SK-N-SH treated with all-trans-retinoic acid at 6 μM for 48 hours (cell line): ENCODE measurements at regions not wholly inside any gene's neighbourhood (a gene's known extent, or its start where the extent isn't known, plus 50 kb on each side); places are given as distances from the start of the nearest gene placed in this dataset.
"Not testable (repeated sequence)": the region's sequence is repeated elsewhere in the genome, so short reads cannot be mapped to it uniquely, and the experiment has no call there.

ENCODE experiments used
- ATAC-seq: fragments of 200-7000 bp; cut with Tn5 transposase; 3 replicates; pipeline ENCODE4 v1.9.1; 2020; ENCODE audit warnings: mild to moderate bottlenecking, moderate library complexity
- ARNTL ChIP-seq: fragments of 450-650 bp; formaldehyde crosslinking; IDR thresholded peaks from 2 replicates; pipeline ENCODE4 v1.5.0; 2020; ENCODE audit warnings: low read depth, mild to moderate bottlenecking, moderate library complexity, borderline replicate concordance
- BACH2 ChIP-seq: fragments of 250-450 bp; sonication (Bioruptor Pico); IDR thresholded peaks from 2 replicates; pipeline ENCODE4 v1.9.0; 2021; ENCODE audit warnings: mild to moderate bottlenecking, borderline replicate concordance
- CSDC2 ChIP-seq: fragments of 250-450 bp; sonication (Bioruptor Pico); IDR thresholded peaks from 2 replicates; pipeline ENCODE4 v1.5.0; 2020; ENCODE audit warnings: mild to moderate bottlenecking, moderate library complexity
- ESRRG ChIP-seq: fragments of 250-450 bp; sonication (Bioruptor Pico); IDR thresholded peaks from 2 replicates; pipeline ENCODE4 v1.6.1; 2021; ENCODE audit warnings: mild to moderate bottlenecking
- GLIS3 ChIP-seq: fragments of 250-450 bp; sonication (Bioruptor Pico); IDR thresholded peaks from 2 replicates; pipeline ENCODE4 v1.5.0; 2020; ENCODE audit warnings: mild to moderate bottlenecking, moderate library complexity
- OSR1 ChIP-seq: fragments of 250-450 bp; sonication (Bioruptor Pico); IDR thresholded peaks from 2 replicates; pipeline ENCODE4 v1.8.0; 2022; ENCODE audit warnings: moderate library complexity, mild to moderate bottlenecking, inconsistent platforms
- PPARA ChIP-seq: fragments of 250-450 bp; sonication (Bioruptor Pico); IDR thresholded peaks from 2 replicates; pipeline ENCODE4 v1.5.0; 2020; ENCODE audit warnings: mild to moderate bottlenecking, borderline replicate concordance
- RARB ChIP-seq: fragments of 250-450 bp; sonication (Bioruptor Pico); IDR thresholded peaks from 2 replicates; pipeline ENCODE4 v1.8.0; 2021; ENCODE audit warnings: mild to moderate bottlenecking, moderate library complexity
- SNAI2 ChIP-seq: fragments of 250-450 bp; sonication (Bioruptor Pico); IDR thresholded peaks from 2 replicates; pipeline ENCODE4 v1.5.0; 2020; ENCODE audit warnings: mild to moderate bottlenecking, moderate library complexity
- TCF4 ChIP-seq: fragments of 250-450 bp; sonication (Bioruptor Pico); IDR thresholded peaks from 2 replicates; pipeline ENCODE4 v1.8.0; 2021; ENCODE audit warnings: mild to moderate bottlenecking, moderate library complexity, borderline replicate concordance
- TOX ChIP-seq: fragments of 250-450 bp; sonication (Bioruptor Pico); IDR thresholded peaks from 2 replicates; pipeline ENCODE4 v1.8.0; 2021; ENCODE audit warnings: mild to moderate bottlenecking, moderate library complexity, borderline replicate concordance
- ZC3H10 ChIP-seq: fragments of 250-450 bp; sonication (Bioruptor Pico); IDR thresholded peaks from 2 replicates; pipeline ENCODE4 v1.5.1; 2021; ENCODE audit warnings: mild to moderate bottlenecking, moderate library complexity
- ZFP3 ChIP-seq: fragments of 250-450 bp; sonication (Bioruptor Pico); IDR thresholded peaks from 2 replicates; pipeline ENCODE4 v1.5.0; 2020; ENCODE audit warnings: mild to moderate bottlenecking, moderate library complexity
- ZFP30 ChIP-seq: fragments of 450-650 bp; formaldehyde crosslinking; IDR thresholded peaks from 2 replicates; pipeline ENCODE4 v1.5.0; 2022; ENCODE audit warnings: mild to moderate bottlenecking, moderate library complexity
- ZNF565 ChIP-seq: fragments of 450-650 bp; formaldehyde crosslinking; conservative IDR thresholded peaks from 2 replicates; pipeline ENCODE4 v1.5.0; 2020; ENCODE audit warnings: low read depth, mild to moderate bottlenecking, moderate library complexity
- ZNF70 ChIP-seq: fragments of 450-650 bp; formaldehyde crosslinking; IDR thresholded peaks from 2 replicates; pipeline ENCODE4 v1.5.0; 2020; ENCODE audit warnings: mild to moderate bottlenecking, moderate library complexity
- ZNF8 ChIP-seq: fragments of 450-650 bp; formaldehyde crosslinking; IDR thresholded peaks from 2 replicates; pipeline ENCODE4 v1.5.0; 2020; ENCODE audit warnings: mild to moderate bottlenecking, moderate library complexity
- TF ChIP-seq, protein P1 (sequence below): fragments of 250-450 bp; sonication (Bioruptor Pico); IDR thresholded peaks from 2 replicates; pipeline ENCODE4 v1.5.1; 2020; ENCODE audit warnings: low read depth, mild to moderate bottlenecking, moderate library complexity
- TF ChIP-seq, protein P2 (sequence below): fragments of 250-450 bp; sonication (Bioruptor Pico); IDR thresholded peaks from 2 replicates; pipeline ENCODE4 v1.8.0; 2020; ENCODE audit warnings: mild to moderate bottlenecking, moderate library complexity, borderline replicate concordance
- TF ChIP-seq, protein P3 (sequence below): fragments of 250-450 bp; sonication (Bioruptor Pico); IDR thresholded peaks from 2 replicates; pipeline ENCODE4 v1.5.0; 2020; ENCODE audit warnings: mild to moderate bottlenecking, moderate library complexity
- TF ChIP-seq, protein P4 (sequence below): fragments of 250-450 bp; sonication (Bioruptor Pico); IDR thresholded peaks from 2 replicates; pipeline ENCODE4 v1.8.0; 2021; ENCODE audit warnings: low read depth, mild to moderate bottlenecking, moderate library complexity, borderline replicate concordance

DNA sequence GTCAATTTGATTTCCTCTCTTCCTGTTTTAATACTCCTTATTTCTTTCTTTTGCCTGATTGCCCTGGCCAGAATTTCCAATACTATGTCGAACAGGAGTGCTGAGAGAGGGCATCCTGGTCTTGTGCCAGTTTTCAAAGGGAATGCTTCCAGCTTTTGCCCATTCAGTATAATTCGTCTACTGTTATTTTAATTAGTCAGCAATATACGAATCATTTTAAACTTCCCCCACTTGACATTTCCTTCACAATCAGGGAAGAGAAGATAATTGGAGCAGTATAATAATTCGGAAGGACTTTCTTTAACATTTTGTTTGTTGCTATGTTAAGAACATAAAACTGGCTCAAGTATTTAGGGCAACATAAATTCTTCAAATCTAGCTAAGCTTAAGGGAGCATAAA lies 860.3 kb upstream of the SLC35B3 start:
- TF ChIP-seq PPARA (CRISPR knock-in tag), result no peak
- TF ChIP-seq ZNF565, result no peak
- no peak for TF ChIP-seq GLIS3
- no peak for TF ChIP-seq ARNTL
- TF ChIP-seq SNAI2, result no peak
- TF ChIP-seq, protein P1, sequence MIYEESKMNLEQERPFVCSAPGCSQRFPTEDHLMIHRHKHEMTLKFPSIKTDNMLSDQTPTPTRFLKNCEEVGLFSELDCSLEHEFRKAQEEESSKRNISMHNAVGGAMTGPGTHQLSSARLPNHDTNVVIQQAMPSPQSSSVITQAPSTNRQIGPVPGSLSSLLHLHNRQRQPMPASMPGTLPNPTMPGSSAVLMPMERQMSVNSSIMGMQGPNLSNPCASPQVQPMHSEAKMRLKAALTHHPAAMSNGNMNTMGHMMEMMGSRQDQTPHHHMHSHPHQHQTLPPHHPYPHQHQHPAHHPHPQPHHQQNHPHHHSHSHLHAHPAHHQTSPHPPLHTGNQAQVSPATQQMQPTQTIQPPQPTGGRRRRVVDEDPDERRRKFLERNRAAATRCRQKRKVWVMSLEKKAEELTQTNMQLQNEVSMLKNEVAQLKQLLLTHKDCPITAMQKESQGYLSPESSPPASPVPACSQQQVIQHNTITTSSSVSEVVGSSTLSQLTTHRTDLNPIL (CRISPR knock-in tag), result no peak
- TF ChIP-seq RARB (CRISPR knock-in tag), result no peak
- no peak for TF ChIP-seq ZFP3
- TF ChIP-seq, protein P2, sequence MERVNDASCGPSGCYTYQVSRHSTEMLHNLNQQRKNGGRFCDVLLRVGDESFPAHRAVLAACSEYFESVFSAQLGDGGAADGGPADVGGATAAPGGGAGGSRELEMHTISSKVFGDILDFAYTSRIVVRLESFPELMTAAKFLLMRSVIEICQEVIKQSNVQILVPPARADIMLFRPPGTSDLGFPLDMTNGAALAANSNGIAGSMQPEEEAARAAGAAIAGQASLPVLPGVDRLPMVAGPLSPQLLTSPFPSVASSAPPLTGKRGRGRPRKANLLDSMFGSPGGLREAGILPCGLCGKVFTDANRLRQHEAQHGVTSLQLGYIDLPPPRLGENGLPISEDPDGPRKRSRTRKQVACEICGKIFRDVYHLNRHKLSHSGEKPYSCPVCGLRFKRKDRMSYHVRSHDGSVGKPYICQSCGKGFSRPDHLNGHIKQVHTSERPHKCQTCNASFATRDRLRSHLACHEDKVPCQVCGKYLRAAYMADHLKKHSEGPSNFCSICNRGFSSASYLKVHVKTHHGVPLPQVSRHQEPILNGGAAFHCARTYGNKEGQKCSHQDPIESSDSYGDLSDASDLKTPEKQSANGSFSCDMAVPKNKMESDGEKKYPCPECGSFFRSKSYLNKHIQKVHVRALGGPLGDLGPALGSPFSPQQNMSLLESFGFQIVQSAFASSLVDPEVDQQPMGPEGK (CRISPR knock-in tag), result no peak
- TF ChIP-seq CSDC2 (CRISPR knock-in tag), result no peak
- TF ChIP-seq, protein P3, sequence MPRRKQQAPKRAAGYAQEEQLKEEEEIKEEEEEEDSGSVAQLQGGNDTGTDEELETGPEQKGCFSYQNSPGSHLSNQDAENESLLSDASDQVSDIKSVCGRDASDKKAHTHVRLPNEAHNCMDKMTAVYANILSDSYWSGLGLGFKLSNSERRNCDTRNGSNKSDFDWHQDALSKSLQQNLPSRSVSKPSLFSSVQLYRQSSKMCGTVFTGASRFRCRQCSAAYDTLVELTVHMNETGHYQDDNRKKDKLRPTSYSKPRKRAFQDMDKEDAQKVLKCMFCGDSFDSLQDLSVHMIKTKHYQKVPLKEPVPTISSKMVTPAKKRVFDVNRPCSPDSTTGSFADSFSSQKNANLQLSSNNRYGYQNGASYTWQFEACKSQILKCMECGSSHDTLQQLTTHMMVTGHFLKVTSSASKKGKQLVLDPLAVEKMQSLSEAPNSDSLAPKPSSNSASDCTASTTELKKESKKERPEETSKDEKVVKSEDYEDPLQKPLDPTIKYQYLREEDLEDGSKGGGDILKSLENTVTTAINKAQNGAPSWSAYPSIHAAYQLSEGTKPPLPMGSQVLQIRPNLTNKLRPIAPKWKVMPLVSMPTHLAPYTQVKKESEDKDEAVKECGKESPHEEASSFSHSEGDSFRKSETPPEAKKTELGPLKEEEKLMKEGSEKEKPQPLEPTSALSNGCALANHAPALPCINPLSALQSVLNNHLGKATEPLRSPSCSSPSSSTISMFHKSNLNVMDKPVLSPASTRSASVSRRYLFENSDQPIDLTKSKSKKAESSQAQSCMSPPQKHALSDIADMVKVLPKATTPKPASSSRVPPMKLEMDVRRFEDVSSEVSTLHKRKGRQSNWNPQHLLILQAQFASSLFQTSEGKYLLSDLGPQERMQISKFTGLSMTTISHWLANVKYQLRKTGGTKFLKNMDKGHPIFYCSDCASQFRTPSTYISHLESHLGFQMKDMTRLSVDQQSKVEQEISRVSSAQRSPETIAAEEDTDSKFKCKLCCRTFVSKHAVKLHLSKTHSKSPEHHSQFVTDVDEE (CRISPR knock-in tag), result no peak
- no peak for TF ChIP-seq ESRRG (CRISPR knock-in tag)
- no peak for TF ChIP-seq TCF4 (CRISPR knock-in tag)
- no peak for TF ChIP-seq ZNF8 (CRISPR knock-in tag)
- no peak for TF ChIP-seq OSR1 (CRISPR knock-in tag)
- TF ChIP-seq BACH2 (CRISPR knock-in tag), result no peak
- no peak for TF ChIP-seq ZFP30 (CRISPR knock-in tag)
- TF ChIP-seq ZC3H10 (CRISPR knock-in tag), result no peak
- TF ChIP-seq ZNF70, result no peak
- TF ChIP-seq, all 23 proteins: peak for 0
- ATAC-seq, result no peak

DNA sequence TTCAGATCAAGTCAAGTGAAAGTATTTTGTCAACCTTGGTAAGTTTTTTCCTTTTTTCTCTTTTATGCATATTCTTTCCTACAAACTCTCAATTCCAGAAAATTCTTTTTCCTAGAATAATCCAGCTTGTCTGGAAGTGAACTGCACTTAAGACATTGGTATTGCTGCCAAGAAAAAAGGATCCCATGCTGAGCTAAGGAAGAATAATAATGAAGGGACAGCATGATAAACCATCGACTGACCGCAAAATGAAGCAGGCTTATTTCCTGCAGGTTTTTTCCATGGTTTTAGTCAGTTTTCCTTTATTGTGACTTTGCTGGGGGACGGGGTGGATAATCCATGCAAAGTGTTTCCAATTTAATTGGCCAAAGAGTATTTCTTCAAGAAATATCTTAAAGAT lies 857.6 kb upstream of the SLC35B3 start:
- no peak for ATAC-seq
- TF ChIP-seq, protein P1 (CRISPR knock-in tag), result no peak
- TF ChIP-seq, protein P2 (CRISPR knock-in tag), result no peak
- TF ChIP-seq, protein P4, sequence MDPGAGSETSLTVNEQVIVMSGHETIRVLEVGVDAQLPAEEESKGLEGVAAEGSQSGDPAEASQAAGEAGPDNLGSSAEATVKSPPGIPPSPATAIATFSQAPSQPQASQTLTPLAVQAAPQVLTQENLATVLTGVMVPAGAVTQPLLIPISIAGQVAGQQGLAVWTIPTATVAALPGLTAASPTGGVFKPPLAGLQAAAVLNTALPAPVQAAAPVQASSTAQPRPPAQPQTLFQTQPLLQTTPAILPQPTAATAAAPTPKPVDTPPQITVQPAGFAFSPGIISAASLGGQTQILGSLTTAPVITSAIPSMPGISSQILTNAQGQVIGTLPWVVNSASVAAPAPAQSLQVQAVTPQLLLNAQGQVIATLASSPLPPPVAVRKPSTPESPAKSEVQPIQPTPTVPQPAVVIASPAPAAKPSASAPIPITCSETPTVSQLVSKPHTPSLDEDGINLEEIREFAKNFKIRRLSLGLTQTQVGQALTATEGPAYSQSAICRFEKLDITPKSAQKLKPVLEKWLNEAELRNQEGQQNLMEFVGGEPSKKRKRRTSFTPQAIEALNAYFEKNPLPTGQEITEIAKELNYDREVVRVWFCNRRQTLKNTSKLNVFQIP, result no peak
- TF ChIP-seq ZNF8 (CRISPR knock-in tag) (no peak), TOX (CRISPR knock-in tag) (no peak), ZNF70 (no peak), ZNF565 (no peak), TCF4 (CRISPR knock-in tag) (no peak), ZFP3 (no peak), GLIS3 (no peak), OSR1 (CRISPR knock-in tag) (no peak), CSDC2 (CRISPR knock-in tag) (no peak)
- TF ChIP-seq, protein P3 (CRISPR knock-in tag), result no peak

DNA sequence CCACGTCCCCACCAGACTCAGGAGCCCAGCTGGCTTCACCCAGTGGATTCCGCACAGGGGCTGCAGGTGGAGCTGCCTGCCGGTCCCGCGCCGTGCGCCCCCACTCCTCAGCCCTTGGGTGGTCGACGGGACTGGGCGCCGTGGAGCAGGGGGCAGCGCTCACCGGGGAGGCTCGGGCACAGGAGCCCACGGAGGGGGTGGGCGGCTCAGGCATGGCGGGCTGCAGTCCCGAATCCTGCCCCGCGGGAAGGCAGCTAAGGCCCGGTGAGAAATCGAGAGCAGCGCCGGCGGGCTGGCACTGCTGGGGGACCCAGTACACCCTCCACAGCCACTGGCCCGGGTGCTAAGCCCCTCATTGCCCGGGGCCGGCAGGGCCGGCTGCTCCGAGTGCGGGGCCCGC lies 855.0 kb upstream of the SLC35B3 start:
- ATAC-seq, result not testable (repeated sequence)
